ENCODE measurements at regions not wholly inside any gene's neighbourhood (a gene's known extent, or its start where the extent isn't known, plus 50 kb on each side); places are given as distances from the start of the nearest gene placed in this dataset.

DNA sequence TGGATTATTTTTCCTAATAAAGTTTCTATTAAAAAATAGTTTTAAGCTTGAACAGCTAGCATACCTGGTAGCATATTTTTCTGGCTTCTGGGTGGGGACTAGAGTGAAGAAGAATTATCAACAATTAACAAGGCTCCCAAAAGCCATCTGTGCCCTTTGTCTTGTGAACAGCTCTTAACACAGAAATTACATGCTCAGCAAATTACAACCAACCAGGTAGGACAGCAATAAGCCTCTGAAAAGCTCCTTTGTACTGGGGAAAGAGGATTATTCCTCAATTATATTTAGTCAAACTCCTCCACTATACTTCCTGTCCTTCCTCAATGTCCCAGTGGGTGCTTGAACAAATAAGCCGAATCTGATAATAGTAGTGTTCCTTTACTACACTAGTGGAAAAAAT is 162.8 kb downstream of the RAB38 start:
- TF ChIP-seq SUZ12 (IDR thresholded peaks at IDR 0.05; ENCODE audit: extremely low read depth, insufficient read depth, insufficient read length), result no peak
- TF ChIP-seq YY1 (IDR thresholded peaks at IDR 0.05; ENCODE audit: insufficient read depth, insufficient read length), result no peak
- no peak for TF ChIP-seq ZNF274 (IDR thresholded peaks at IDR 0.05; ENCODE audit: low read depth, low read length)
